ENCODE measurements at regions not wholly inside any gene's neighbourhood (a gene's known extent, or its start where the extent isn't known, plus 50 kb on each side); places are given as distances from the start of the nearest gene placed in this dataset.

DNA sequence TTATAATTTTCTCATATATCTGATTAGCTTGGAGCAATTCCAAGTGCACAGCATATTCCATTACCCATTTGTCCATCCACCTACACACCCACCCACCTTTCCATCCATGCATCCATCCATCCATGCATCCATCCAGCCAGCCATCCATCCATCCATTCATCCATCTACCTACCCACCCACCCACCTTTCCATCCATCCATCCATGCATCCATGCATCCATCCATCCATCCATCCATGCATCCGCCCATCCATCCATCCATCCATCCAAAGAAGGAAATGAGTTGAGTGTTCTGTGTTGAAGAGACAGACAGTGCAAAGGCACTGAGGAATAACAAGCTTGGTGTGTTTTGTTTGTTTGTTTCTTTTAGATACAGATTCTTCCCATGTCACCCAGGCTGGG lies 78.7 kb upstream of the FAM20A start:
- DNase-seq: no peak
- H3K36me3 ChIP-seq: no peaks in the 10 kb centered on the region
- H3K4me1 ChIP-seq: no peaks in the 10 kb centered on the region
- H3K4me3 ChIP-seq: no peak overlapping the region
- H3K9me3 ChIP-seq: no peaks in the 10 kb centered on the region
- 94 to 100% methylated on average over 1 of the region's 1 CpG for whole genome bisulfite sequencing, 2 donors
- TF ChIP-seq POLR2AphosphoS5 (IDR thresholded peaks at IDR 0.05) (no peak), CTCF (IDR thresholded peaks at IDR 0.05) (no peak), EP300 (IDR thresholded peaks at IDR 0.05) (no peak), POLR2A (IDR thresholded peaks at IDR 0.05) (no peak)
- H3K27ac ChIP-seq: no peak overlapping the region
- H3K27me3 ChIP-seq: no peaks in the 10 kb centered on the region
- ATAC-seq (ENCODE audit: low FRiP score in 2 of 2): no peak

DNA sequence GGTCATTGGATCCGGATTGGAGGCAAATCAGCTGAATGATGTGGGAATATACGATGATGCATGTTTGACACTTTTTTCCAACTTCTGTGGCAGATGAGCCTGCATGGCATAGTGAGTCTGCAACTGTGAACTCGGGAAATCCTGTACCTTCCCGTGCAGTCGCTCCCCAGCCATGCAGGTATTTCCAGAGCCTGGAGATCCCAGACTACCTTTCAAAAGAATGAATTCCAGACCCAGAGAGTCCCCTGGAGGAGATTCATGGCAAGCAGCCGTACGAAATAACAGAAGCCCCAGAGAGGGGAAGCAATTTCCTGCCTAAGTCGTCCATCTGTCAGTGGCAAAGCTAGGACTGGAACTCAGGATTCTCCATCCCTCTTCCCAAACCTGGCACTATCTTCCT lies 75.7 kb upstream of the FAM20A start:
- Histone ChIP-seq H3K4me1 (no peaks in the 10 kb centered on the region), H3K27me3 (no peaks in the 10 kb centered on the region), H3K27ac (no peak overlapping the region), H3K9me3 (no peaks in the 10 kb centered on the region), H3K36me3 (no peaks in the 10 kb centered on the region), H3K4me3 (no peak overlapping the region)
- DNase-seq: no peak
- ATAC-seq (ENCODE audit: low FRiP score in 2 of 2): no peak
- 78 to 82% methylated on average over 7 to 8 of the region's 8 CpGs for WGBS, 2 donors
- TF ChIP-seq CTCF (IDR thresholded peaks at IDR 0.05): no peak
- no peak for TF ChIP-seq POLR2A (IDR thresholded peaks at IDR 0.05)
- no peak for TF ChIP-seq EP300 (IDR thresholded peaks at IDR 0.05)
- no peak for TF ChIP-seq POLR2AphosphoS5 (IDR thresholded peaks at IDR 0.05)

DNA sequence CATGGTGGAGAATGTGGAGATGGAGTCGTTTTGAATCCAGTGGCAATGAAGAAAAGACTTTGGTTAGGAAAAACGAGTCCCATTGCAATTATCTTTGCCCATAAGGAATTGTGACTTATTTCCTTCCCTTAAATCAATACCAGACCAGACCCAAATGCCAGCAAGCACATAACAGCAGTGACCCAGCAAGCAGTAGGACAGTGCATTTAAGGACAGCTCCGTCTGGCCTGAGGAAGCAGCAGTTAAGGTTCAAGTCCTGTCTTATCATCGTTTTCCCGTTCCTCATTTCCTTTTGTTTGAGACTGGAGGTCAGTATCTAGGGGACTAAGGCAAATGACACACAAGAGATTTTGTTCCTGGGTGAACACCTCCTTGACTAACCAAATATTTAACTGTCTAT lies 74.6 kb upstream of the FAM20A start:
- no peak for TF ChIP-seq EP300 (IDR thresholded peaks at IDR 0.05)
- TF ChIP-seq POLR2A (IDR thresholded peaks at IDR 0.05): no peak
- TF ChIP-seq POLR2AphosphoS5 (IDR thresholded peaks at IDR 0.05): no peak
- TF ChIP-seq CTCF (IDR thresholded peaks at IDR 0.05): no peak
- 33 to 50% methylated on average over 5 of the region's 5 CpGs for WGBS, 2 donors
- H3K4me1 ChIP-seq: no peaks in the 10 kb centered on the region
- DNase-seq (no peak), ATAC-seq (ENCODE audit: low FRiP score in 2 of 2) (no peak)
- H3K27me3 ChIP-seq: no peaks in the 10 kb centered on the region
- H3K27ac ChIP-seq: no peak overlapping the region
- H3K4me3 ChIP-seq: no peak overlapping the region
- no peaks in the 10 kb centered on the region for H3K36me3 ChIP-seq
- H3K9me3 ChIP-seq: no peaks in the 10 kb centered on the region

GRCh38 chr17:68674029-68674925 lies 73.1 kb upstream of the FAM20A start:
- no peaks in the 10 kb centered on the region for H3K9me3 ChIP-seq
- no peaks in the 10 kb centered on the region for H3K36me3 ChIP-seq
- H3K27me3 ChIP-seq: no peaks in the 10 kb centered on the region
- H3K4me3 ChIP-seq: no peak overlapping the region
- H3K4me1 ChIP-seq: no peaks in the 10 kb centered on the region
- no peak for DNase-seq
- H3K27ac ChIP-seq: no peak overlapping the region
- 83 to 89% methylated on average over 14 of the region's 14 CpGs for WGBS, 2 donors
- TF ChIP-seq EP300 (IDR thresholded peaks at IDR 0.05) (no peak), POLR2A (IDR thresholded peaks at IDR 0.05) (no peak), POLR2AphosphoS5 (IDR thresholded peaks at IDR 0.05) (no peak), CTCF (IDR thresholded peaks at IDR 0.05) (no peak)
- no peak for ATAC-seq (ENCODE audit: low FRiP score in 2 of 2)
